Kidney (tissue), 13 donors: ENCODE measurements at regions not wholly inside any gene's neighbourhood (a gene's known extent, or its start where the extent isn't known, plus 50 kb on each side); places are given as distances from the start of the nearest gene placed in this dataset.

Source experiments
- DNase-seq, 5 donors: peaks; one replicate each; pipeline ENCODE4 v3.0.0-alpha.2; 2013 to 2020
- FAIRE-seq: peaks from 2 replicates; lab custom pipeline; 2012; peaks lifted over from hg19 to GRCh38; lab: Jason Lieb, UNC
- H3K27ac ChIP-seq, 2 donors: one replicate each; pipeline ENCODE4 v1.7.0; 2013; ENCODE audit warnings: low read depth in 2 of 2, low read length in 2 of 2, inconsistent platforms in 1 of 2
- H3K27me3 ChIP-seq: one replicate; pipeline ENCODE4 v1.7.1; 2013; ENCODE audit warnings: low read length, inconsistent platforms; ENCODE audit not compliant: control insufficient read depth, insufficient read depth
- H3K36me3 ChIP-seq, 3 donors: one replicate each; pipeline versions ENCODE4 v1.7.0 to v1.7.1; 2013; ENCODE audit warnings: low read length in 3 of 3, control low read depth in 1 of 3, inconsistent platforms in 1 of 3; ENCODE audit not compliant: insufficient read depth in 3 of 3, control insufficient read depth in 2 of 3
- H3K4me1 ChIP-seq, 3 donors: one replicate each; pipeline versions ENCODE4 v1.7.0 to v1.7.1; 2013; ENCODE audit warnings: low read length in 3 of 3, inconsistent platforms in 1 of 3, low read depth in 1 of 3; ENCODE audit not compliant: control insufficient read depth in 2 of 3, insufficient read depth in 2 of 3
- H3K4me3 ChIP-seq, 3 donors: one replicate each; pipeline versions ENCODE4 v1.7.0 to v1.8.1; 2013; ENCODE audit warnings: low read length in 3 of 3, control low read depth in 1 of 3, inconsistent platforms in 1 of 3
- H3K9ac ChIP-seq, 3 donors: one replicate each; pipeline versions ENCODE4 v1.7.0 to v1.7.1; 2013; ENCODE audit warnings: low read length in 3 of 3, control low read depth in 1 of 3, inconsistent platforms in 1 of 3
- H3K9me3 ChIP-seq, 3 donors: one replicate each; pipeline versions ENCODE4 v1.7.0 to v1.7.1; 2013; ENCODE audit warnings: low read length in 3 of 3, control low read depth in 1 of 3, inconsistent platforms in 1 of 3; ENCODE audit not compliant: control insufficient read depth in 2 of 3, insufficient read depth in 1 of 3
- intact Hi-C: fragments of 100-400 bp; cut with DNase I; formaldehyde crosslinking; loops from one replicate; pipeline ENCODE4 v1.11.1; 2022
- TF ChIP-seq, protein P1 (sequence below): IDR thresholded peaks from 3 replicates; pipeline ENCODE4 v1.5.1; 2012; ENCODE audit warnings: mild to moderate bottlenecking, moderate library complexity, borderline replicate concordance; ENCODE audit not compliant: insufficient read depth; ENCODE audit errors: extremely low read depth
- donor health status: control.
- donor health status: control.
- donor health status: control.
- donor health status: control.
- donor health status: control.
- donor health status: DM: yes; HTN: yes; CAD: no.
- donor health status: Normal renal cell carcinoma (clear cell type).

DNA sequence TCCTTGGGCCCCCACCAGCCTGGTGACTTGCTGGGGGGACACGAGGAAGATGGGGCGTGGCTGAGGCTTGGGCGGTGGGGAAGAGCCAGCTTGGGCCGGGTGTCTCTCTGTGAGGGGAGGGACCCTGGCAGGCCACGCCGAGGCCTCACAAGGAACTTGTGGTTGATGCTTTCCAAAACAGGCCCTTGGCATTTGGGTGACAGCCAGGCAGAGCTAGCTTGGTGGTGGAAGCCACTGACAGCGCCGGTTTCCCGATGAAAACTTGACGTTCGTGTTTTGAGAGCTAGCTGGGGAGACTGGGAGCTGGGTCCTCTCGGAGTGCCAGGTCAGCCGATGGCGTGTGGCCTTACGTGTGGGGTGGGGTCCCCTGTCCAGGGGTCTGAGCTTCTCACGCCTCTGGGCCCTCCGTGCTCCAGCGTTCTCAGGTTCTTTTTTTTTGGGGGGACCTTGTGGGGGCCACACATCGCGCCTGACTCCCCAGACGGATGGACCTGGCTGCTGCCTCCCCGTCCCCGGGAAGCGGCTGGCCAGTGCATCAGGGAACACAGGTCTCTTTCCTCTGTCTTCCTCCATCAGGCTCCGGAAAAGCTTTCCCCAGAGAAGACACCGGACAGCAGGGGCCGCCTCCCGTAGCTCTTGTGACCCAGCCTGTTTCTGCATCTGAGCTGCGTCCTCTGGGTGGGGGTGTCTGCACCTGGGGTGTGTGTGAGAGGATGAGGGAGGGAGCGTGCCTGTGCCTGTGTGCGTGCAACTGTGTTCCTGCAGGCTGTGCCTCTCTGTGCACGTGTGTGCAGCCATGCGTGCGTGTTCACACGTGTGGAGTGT, 129.3 kb upstream of the LPCAT1 start:
- H3K4me1 ChIP-seq, result peaks cover 0 to 4% (median 0%) of the 10 kb centered on the region in 3 donors
- DNase-seq (peak in 2 of 5 donors; percentile 55 to 68), FAIRE-seq (no peak)
- H3K4me3 ChIP-seq, result no peak overlapping the region
- H3K9me3 ChIP-seq, result no peaks in the 10 kb centered on the region
- intact Hi-C loops, result no loop called here
- no peak overlapping the region for H3K9ac ChIP-seq
- TF ChIP-seq, protein P1, sequence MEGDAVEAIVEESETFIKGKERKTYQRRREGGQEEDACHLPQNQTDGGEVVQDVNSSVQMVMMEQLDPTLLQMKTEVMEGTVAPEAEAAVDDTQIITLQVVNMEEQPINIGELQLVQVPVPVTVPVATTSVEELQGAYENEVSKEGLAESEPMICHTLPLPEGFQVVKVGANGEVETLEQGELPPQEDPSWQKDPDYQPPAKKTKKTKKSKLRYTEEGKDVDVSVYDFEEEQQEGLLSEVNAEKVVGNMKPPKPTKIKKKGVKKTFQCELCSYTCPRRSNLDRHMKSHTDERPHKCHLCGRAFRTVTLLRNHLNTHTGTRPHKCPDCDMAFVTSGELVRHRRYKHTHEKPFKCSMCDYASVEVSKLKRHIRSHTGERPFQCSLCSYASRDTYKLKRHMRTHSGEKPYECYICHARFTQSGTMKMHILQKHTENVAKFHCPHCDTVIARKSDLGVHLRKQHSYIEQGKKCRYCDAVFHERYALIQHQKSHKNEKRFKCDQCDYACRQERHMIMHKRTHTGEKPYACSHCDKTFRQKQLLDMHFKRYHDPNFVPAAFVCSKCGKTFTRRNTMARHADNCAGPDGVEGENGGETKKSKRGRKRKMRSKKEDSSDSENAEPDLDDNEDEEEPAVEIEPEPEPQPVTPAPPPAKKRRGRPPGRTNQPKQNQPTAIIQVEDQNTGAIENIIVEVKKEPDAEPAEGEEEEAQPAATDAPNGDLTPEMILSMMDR, result no peak
- H3K27ac ChIP-seq, result no peak overlapping the region
- peaks cover 4% of the 10 kb centered on the region for H3K27me3 ChIP-seq
- H3K36me3 ChIP-seq, result no peaks in the 10 kb centered on the region

DNA sequence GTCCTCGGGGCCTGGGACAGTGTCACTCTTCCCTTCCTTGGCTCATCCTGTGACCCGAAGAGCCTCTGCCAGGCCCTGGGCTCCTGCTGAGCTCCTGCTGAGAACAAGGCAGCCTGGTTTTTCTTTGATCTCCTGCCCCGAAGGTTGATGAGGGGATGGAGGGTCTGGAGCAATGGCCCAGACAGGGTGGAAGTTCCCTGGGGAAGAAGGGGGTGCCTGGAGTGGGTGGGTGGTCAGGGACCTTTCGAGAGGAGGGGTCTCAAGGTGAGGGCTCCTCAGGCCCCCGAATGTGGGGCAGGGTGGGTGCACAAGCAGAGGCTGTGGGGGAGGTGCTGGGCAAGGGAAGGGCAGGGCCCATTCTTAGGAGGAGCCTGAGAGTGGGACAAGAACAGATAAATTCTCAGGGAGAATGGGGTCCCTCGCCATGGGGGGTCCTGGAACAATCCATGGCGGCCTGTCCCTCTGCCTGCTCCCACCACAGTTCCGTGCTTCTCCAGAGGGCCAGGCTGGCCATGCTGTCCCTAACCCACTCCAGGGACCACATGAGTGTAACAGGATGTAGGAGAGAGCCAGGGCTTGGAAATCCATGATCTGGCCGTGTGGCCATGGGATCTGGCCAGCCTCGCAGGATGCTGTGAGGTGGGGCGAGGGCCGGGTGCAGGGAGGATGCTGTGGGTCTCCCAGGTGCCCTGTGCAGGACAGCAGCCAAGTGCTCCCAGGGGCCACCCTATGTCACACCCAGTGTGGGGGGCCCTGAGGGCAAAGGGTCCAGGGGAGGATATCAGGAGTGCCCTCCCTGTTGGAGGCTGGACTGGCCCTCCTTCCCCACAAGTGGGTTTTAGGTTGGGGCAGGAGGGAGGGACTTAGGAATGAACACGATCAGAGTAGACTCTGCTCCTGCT, 128.5 kb upstream of the LPCAT1 start:
- TF ChIP-seq, protein P1, result no peak
- Histone ChIP-seq H3K36me3 (no peaks in the 10 kb centered on the region), H3K9ac (no peak overlapping the region), H3K27ac (no peak overlapping the region), H3K27me3 (peaks cover 4% of the 10 kb centered on the region), H3K4me1 (peaks cover 0 to 4% (median 0%) of the 10 kb centered on the region in 3 donors), H3K4me3 (no peak overlapping the region), H3K9me3 (no peaks in the 10 kb centered on the region)
- DNase-seq (no peak), FAIRE-seq (no peak)
- intact Hi-C loops, result no loop called here

DNA sequence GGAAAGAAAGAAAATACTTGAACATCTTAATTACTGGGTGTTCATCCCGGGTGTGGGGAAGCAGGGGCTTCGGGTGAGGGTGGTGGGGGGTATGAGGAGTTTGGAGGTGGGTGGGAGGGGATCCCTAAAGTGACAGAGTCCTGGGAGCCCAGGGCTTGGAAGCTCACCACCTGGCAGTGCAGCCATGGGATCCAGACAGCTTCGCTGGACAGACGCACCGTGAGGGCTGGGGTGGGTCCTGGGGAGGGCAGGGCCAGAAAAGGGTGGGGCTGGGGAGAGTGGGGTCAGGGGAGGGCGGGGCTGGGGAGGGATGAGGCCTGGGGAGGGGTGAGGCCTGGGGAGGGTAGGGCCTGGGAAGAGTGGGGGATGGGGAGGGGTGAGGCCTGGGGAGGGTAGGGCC, 127.5 kb upstream of the LPCAT1 start:
- no peak overlapping the region for H3K27ac ChIP-seq
- H3K36me3 ChIP-seq, result no peaks in the 10 kb centered on the region
- DNase-seq (no peak), FAIRE-seq (no peak)
- no peaks in the 10 kb centered on the region for H3K9me3 ChIP-seq
- no peak overlapping the region for H3K4me3 ChIP-seq
- H3K4me1 ChIP-seq, result peaks cover 0 to 4% (median 0%) of the 10 kb centered on the region in 3 donors
- H3K9ac ChIP-seq, result no peak overlapping the region
- intact Hi-C loops, result no loop called here
- TF ChIP-seq, protein P1, result no peak
- peaks cover 4% of the 10 kb centered on the region for H3K27me3 ChIP-seq
